ENCODE measurements at regions not wholly inside any gene's neighbourhood (a gene's known extent, or its start where the extent isn't known, plus 50 kb on each side); places are given as distances from the start of the nearest gene placed in this dataset.

DNA sequence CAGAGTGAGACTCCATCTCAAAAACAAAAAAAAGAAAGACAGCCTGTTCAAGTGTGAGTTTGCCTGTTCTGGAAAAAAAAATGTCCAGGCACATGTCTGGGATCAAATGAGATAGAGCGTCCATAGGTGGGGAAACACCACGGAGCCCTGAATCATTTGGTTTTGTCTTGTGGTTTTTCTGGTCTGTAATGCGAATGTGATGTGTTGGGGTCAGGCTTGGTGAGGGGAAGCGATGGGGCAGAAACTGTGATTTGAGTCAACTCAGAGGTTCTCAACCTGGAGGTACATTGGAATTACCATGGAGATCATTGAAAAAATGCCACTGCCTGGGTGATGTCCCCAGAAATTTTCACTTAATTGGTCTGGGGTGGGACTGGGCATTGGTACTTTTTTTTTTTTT is 183.9 kb upstream of the PWP1 start:
- TF ChIP-seq, protein P1, sequence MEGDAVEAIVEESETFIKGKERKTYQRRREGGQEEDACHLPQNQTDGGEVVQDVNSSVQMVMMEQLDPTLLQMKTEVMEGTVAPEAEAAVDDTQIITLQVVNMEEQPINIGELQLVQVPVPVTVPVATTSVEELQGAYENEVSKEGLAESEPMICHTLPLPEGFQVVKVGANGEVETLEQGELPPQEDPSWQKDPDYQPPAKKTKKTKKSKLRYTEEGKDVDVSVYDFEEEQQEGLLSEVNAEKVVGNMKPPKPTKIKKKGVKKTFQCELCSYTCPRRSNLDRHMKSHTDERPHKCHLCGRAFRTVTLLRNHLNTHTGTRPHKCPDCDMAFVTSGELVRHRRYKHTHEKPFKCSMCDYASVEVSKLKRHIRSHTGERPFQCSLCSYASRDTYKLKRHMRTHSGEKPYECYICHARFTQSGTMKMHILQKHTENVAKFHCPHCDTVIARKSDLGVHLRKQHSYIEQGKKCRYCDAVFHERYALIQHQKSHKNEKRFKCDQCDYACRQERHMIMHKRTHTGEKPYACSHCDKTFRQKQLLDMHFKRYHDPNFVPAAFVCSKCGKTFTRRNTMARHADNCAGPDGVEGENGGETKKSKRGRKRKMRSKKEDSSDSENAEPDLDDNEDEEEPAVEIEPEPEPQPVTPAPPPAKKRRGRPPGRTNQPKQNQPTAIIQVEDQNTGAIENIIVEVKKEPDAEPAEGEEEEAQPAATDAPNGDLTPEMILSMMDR (conservative IDR thresholded peaks at IDR 0.05): no peak
- no peak for TF ChIP-seq ZFX (IDR thresholded peaks at IDR 0.05)
